ENCODE measurements at regions not wholly inside any gene's neighbourhood (a gene's known extent, or its start where the extent isn't known, plus 50 kb on each side); places are given as distances from the start of the nearest gene placed in this dataset.

DNA sequence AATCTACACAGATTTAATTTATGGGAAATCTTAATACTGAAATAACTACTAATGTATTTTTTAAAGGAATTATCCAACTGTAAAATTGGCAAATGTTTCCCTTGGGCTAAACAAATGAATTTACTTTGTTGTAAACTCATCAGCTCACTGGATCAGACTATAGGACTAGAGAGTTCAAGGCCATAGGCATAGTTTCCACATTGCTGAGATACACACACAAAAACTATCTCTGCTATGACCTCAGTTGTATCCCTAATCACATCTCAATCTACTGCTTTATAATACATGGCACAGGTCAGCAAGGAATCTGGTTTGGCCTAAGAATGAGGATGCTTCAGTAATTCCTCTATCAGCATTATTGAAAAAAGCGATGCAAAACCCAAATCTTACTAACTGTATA, 101.1 kb upstream of the SLC39A10 start:
- no peak for TF ChIP-seq CREB1 (CRISPR knock-in tag; IDR thresholded peaks at IDR 0.05)
- TF ChIP-seq NR3C1 (CRISPR knock-in tag; conservative IDR thresholded peaks at IDR 0.05; ENCODE audit: low read depth), result no peak
- TF ChIP-seq NFYB (CRISPR knock-in tag; conservative IDR thresholded peaks at IDR 0.05; ENCODE audit: low read depth), result no peak
- TF ChIP-seq, protein P1, sequence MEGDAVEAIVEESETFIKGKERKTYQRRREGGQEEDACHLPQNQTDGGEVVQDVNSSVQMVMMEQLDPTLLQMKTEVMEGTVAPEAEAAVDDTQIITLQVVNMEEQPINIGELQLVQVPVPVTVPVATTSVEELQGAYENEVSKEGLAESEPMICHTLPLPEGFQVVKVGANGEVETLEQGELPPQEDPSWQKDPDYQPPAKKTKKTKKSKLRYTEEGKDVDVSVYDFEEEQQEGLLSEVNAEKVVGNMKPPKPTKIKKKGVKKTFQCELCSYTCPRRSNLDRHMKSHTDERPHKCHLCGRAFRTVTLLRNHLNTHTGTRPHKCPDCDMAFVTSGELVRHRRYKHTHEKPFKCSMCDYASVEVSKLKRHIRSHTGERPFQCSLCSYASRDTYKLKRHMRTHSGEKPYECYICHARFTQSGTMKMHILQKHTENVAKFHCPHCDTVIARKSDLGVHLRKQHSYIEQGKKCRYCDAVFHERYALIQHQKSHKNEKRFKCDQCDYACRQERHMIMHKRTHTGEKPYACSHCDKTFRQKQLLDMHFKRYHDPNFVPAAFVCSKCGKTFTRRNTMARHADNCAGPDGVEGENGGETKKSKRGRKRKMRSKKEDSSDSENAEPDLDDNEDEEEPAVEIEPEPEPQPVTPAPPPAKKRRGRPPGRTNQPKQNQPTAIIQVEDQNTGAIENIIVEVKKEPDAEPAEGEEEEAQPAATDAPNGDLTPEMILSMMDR (IDR thresholded peaks at IDR 0.05), result no peak
- no peak for TF ChIP-seq NR2C2 (CRISPR knock-in tag; IDR thresholded peaks at IDR 0.05)
- TF ChIP-seq, protein P2, sequence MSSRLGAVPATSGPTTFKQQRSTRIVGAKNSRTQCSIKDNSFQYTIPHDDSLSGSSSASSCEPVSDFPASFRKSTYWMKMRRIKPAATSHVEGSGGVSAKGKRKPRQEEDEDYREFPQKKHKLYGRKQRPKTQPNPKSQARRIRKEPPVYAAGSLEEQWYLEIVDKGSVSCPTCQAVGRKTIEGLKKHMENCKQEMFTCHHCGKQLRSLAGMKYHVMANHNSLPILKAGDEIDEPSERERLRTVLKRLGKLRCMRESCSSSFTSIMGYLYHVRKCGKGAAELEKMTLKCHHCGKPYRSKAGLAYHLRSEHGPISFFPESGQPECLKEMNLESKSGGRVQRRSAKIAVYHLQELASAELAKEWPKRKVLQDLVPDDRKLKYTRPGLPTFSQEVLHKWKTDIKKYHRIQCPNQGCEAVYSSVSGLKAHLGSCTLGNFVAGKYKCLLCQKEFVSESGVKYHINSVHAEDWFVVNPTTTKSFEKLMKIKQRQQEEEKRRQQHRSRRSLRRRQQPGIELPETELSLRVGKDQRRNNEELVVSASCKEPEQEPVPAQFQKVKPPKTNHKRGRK (CRISPR knock-in tag; IDR thresholded peaks at IDR 0.05; ENCODE audit: borderline replicate concordance), result no peak
- no peak for TF ChIP-seq HMGA2 (CRISPR knock-in tag; IDR thresholded peaks at IDR 0.05)
- TF ChIP-seq, protein P3, sequence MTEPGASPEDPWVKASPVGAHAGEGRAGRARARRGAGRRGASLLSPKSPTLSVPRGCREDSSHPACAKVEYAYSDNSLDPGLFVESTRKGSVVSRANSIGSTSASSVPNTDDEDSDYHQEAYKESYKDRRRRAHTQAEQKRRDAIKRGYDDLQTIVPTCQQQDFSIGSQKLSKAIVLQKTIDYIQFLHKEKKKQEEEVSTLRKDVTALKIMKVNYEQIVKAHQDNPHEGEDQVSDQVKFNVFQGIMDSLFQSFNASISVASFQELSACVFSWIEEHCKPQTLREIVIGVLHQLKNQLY (CRISPR knock-in tag; IDR thresholded peaks at IDR 0.05), result no peak
- TF ChIP-seq ZBTB21 (CRISPR knock-in tag; IDR thresholded peaks at IDR 0.05; ENCODE audit: borderline replicate concordance), result no peak

Measured in WTC11 (cell line).